NCI-H510A treated with DMSO at 0.1 percent for 48 hours (cell line): ENCODE measurements at regions not wholly inside any gene's neighbourhood (a gene's known extent, or its start where the extent isn't known, plus 50 kb on each side); places are given as distances from the start of the nearest gene placed in this dataset.
"Not testable (repeated sequence)": the region's sequence is repeated elsewhere in the genome, so short reads cannot be mapped to it uniquely, and the experiment has no call there.

Experiments used
- DNase-seq: peaks from one replicate; lab custom pipeline; 2025; lab: John Stamatoyannopoulos, UW

GRCh38 chr10:4154191-4154715 is 369.2 kb upstream of the KLF6 start:
- DNase-seq, result no peak

DNA sequence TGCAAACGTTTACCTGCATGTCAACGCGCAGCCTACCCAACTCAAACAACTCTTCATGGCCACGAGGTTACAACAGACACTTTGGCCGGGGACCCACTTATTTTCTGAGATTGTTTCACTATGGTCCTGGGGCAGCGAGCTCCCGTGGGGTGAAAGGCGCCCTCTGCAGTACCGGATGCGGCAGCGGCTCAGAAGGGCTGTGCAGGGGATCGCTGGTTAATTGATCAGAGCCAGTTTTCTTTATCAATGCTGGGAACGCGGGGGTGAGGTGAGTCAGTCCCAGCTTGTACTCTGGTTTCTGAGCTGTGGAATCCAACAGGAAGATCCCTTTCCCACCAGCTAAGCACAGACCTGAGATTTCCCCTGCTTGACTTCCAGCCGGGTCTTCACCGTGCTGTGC is 366.5 kb upstream of the KLF6 start:
- DNase-seq, result no peak

GRCh38 chr10:4150676-4151075 is 365.7 kb upstream of the KLF6 start:
- DNase-seq, result no peak

DNA sequence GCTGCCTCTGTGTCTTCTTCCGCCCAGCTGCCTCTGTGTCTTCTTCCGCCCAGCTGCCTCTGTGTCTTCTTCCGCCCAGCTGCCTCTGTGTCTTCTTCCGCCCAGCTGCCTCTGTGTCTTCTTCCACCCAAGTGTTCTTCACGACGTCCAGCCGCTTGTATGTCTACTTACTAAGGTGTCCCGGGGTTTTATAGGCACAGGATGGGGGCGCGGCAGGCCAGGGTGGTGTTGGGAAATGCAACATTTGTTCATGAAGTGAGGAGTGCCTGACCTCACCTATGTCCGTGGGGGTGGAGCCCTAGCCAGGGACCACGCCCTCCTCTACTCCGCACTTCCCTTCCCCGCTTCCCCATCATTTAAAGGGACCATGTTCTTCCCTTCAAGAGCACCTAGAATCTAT is 364.5 kb upstream of the KLF6 start:
- not testable (repeated sequence) for DNase-seq

- no peak for DNase-seq
Observed at GRCh38 chr10:4147245-4147644, 362.2 kb upstream of the KLF6 start.

GRCh38 chr10:4144817-4145216 is 359.8 kb upstream of the KLF6 start:
- no peak for DNase-seq

DNA sequence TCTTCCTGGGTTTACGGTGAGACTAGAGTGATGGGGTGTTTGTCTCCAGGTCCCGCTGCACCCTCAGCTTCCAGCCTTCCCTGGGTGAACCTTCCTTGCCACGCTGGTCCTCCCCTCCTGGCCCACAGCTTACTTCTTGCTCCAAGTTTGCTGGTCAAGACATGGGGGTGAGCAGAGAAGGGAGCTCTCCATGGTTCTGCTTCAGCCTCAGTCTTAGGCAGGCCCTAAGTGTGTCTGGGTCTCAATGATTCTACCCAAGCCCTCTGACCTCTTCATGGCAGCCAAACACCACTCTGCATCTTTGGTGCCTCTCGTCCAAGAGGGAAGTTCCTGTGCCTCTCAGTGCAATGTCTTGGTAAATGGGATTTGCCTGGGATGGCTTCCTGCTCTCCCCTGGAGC is 356.5 kb upstream of the KLF6 start:
- DNase-seq, result no peak

DNA sequence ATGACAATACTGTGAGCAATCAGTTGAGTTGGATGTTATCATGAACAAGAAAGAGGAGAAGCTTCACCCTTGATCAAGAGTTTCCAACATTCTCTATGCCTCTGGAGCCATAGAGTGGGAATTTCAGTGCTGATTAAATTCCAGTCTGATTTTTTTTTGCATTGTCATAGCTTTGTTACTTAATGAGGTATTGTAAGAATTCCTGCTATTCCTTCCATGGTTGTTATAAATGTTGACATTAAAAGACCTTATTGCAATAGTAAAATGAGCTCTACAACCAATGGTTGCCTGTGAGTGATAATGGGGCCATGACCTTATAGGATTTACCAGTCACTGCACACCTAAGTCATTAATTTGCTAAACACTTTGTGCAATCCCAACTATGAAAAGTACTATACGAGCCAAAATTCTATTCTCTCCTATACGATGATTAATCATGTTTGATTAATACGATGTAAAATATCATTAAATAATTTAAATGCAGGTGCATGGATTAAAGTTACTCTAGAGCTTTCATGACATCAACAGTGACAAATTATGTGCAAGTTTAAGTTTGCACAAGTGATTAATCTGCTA is 353.2 kb upstream of the KLF6 start:
- DNase-seq, result no peak

- no peak for DNase-seq
Observed at GRCh38 chr10:4137299-4137698, 352.3 kb upstream of the KLF6 start.

- DNase-seq, result no peak
Observed at GRCh38 chr10:4136121-4136520, 351.1 kb upstream of the KLF6 start.

GRCh38 chr10:4132216-4132556 is 347.2 kb upstream of the KLF6 start:
- no peak for DNase-seq

- DNase-seq, result no peak
Observed at GRCh38 chr10:4131407-4132215, 346.6 kb upstream of the KLF6 start.

GRCh38 chr10:4130685-4131084 is 345.7 kb upstream of the KLF6 start:
- no peak for DNase-seq

GRCh38 chr10:4129866-4130477 is 345.0 kb upstream of the KLF6 start:
- no peak for DNase-seq

DNA sequence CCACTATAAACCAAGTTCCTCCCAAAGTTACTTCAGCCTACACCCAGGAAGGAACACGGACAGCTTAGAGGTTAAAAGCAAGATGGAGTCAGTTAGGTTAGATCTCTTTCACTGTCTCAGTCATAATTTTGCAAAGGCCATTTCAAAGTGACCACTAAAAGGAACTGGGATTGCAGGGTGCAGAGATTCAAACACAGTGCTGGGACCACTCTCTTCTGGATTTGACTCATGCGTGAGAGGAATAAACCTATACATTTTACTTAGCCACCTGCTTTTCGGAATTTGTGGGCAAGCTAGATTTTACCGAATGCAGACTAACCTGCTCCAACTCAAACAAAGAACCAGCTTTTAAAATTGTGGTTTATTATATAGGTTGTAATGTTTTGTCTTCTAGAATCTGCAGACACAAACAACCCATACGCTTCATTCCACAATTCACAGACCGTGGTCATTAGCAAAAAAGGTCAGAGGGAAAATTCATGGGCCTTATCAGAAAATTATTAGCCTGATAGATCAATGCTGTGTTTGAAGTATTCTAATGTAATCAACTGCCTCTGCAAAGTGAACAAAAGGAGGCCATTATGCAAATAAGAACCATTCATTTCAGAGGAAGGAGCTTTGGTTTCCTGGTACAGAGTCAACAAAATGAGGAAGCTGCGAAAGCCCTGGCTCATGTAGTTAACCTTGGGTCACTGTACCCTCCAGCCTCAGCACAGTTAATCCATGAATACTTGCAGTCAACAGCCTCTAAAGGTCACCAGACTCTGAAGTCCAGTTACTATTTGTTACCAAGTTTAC is 342.7 kb upstream of the KLF6 start:
- DNase-seq, result no peak

DNA sequence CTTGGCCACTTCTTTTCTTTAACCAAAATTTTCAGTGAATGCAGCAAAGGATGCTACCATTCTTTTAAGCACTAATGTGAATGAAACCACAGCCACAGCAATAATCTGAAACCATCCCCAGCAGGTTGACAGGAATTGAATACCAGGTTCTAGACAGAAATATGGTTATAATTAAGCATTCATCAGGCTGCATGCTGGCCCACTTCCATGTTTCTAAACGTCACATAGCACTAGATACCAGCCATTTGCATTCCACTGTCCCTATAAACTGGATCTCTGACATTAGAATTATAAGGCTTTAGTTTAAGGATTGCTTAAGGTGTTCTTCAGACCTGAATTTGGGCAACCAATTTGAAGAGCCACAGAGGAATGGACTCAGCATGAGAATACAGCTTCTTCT is 340.8 kb upstream of the KLF6 start:
- DNase-seq, result no peak

DNA sequence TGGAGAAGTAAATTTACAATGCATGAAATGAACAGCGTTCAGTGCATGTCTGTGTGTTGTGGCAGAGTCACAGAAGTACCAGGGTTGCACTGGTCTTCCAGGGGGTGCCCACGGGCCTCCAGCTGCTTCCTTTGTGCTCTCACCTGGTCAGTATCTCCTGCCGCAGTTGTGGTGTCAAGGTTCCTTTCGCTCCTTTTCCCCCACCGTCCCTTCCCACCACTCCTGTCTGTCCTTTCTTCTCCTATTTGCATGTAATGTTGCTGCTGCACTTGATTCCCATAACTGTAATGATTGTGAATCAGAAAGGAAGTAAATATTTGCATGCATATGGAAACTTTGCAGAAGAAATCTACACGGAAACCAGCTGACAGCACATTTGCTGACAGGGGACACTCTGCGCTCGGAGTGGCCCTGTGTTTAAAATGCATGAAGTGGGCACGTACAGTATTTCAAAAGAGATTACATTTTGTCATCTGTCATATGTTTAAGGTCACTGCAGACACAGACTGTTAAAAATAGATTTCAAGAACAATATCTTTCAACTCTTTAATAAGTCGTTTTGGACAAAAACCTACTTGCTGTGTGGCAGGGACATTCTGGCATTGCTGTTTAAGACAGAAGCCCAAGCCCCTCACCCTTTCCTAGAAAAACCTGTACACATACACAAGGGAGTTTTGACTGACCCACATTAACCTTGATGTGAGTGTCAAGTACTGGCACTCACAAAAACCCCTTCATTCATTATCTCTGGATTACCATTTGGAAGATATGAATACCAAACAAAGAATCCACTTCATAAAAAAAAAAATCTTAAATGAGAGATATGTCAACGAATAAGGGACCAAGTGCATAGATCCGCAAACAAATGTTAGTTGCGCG is 336.7 kb upstream of the KLF6 start:
- peak; percentile 10 for DNase-seq

DNA sequence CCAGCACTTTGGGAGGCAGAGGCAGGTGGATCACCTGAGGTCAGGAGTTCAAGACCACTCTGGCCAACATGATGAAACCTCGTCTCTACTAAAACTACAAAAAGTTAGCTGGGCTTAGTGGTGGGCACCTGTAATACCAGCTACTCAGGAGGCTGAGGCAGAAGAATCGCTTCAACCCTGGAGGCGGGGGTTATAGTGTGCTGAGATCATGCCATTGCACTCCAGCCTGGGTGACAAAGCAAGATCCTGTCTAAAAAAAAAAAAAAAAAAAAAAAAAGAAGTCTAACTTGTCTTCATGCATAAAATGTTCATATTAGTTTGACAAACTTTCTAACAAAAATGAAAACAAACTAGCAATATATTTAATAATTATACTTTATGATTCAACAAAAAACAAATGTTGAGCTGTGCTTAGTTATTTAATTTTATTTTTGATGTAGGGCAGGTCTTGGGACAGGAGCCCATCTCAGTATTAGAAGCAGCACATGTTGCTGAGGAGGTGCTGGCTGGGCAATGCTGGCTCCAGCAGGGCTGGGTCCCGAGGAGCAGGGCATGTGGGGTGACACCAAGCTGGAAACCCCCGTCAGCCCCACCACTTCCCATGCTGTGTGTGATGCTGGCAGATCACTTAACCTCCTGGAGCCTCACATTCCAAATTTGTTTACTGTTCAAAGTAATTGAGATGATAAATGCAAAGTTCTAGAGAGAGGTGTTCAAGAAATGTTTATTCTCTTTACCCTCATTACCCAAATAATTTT is 335.3 kb upstream of the KLF6 start:
- no peak for DNase-seq

DNA sequence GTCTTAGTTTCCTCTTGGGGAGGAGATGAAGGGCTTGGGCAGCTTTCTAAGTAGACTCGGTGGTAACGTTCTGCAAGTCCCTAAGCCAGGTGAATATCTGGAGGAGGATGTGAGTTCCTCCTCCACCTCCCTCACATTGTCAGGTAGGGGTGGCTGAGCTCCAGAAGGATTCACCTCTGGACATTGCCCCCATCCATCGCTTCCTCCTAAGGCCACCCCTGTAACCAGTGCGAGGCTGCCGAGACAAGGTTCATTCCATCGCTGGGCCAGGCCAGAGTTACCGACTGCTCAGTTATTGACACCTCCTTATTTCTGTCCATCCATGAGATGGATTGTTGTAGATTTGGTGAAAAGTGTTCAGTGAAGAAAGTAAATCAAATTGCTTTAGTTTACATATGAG is 334.1 kb upstream of the KLF6 start:
- DNase-seq, result no peak

DNA sequence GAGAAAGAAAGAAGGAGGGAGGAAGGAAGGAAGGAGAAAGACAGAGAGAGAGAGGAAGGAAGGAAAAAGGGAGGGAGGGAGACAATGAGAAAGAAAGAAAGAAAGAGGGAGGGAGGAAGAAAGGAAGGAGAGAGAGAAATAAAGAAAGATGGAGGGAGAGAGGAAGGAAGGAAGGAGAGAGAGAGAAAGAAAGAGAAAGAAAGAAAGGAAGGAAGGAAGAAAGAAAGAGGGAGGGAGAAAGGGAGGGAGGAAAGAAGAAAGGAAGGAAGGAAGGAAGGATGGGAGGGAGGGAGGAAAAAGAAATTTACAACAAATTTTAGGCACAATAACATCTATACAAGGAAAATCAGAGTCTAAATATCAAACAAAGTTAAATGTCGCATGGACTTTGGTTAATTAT is 332.6 kb upstream of the KLF6 start:
- DNase-seq, result no peak

- DNase-seq, result no peak
Observed at GRCh38 chr10:4111643-4112042, 326.6 kb upstream of the KLF6 start.
